ENCODE measurements at regions not wholly inside any gene's neighbourhood (a gene's known extent, or its start where the extent isn't known, plus 50 kb on each side); places are given as distances from the start of the nearest gene placed in this dataset.

- intact Hi-C loops (cut with DNase I; ENCODE audit: low total_unique reads) = no loop called here
- DNase-seq (ENCODE audit: low spot score in 2 of 2) = no peak
- H3K4me3 ChIP-seq (ENCODE audit: low read depth, poor library complexity, severe bottlenecking) = no peak overlapping the region
- WGBS, 2 donors = 69 to 74% methylated on average over 4 of the region's 4 CpGs
- TF ChIP-seq CTCF (IDR thresholded peaks at IDR 0.05) = no peak
- no peak for TF ChIP-seq POLR2A (IDR thresholded peaks at IDR 0.05)
Measured at GRCh38 chr13:104693126-104693525, 1626.9 kb upstream of the SLC10A2 start.

GRCh38 chr13:104691767-104692467 is 1625.7 kb upstream of the SLC10A2 start:
- intact Hi-C loops (cut with DNase I; ENCODE audit: low total_unique reads) = no loop called here
- 48% methylated on average over 2 of the region's 2 CpGs for WGBS, 2 donors
- H3K4me3 ChIP-seq (ENCODE audit: low read depth, poor library complexity, severe bottlenecking) = no peak overlapping the region
- TF ChIP-seq CTCF (IDR thresholded peaks at IDR 0.05) = no peak
- no peak for TF ChIP-seq POLR2A (IDR thresholded peaks at IDR 0.05)
- DNase-seq (ENCODE audit: low spot score in 2 of 2) = no peak

- DNase-seq (ENCODE audit: low spot score in 2 of 2) = no peak
- 81 to 83% methylated on average over 3 of the region's 3 CpGs for WGBS, 2 donors
- intact Hi-C loops (cut with DNase I; ENCODE audit: low total_unique reads) = no loop called here
- TF ChIP-seq CTCF (IDR thresholded peaks at IDR 0.05) (no peak), POLR2A (IDR thresholded peaks at IDR 0.05) (no peak)
- no peak overlapping the region for H3K4me3 ChIP-seq (ENCODE audit: low read depth, poor library complexity, severe bottlenecking)
Measured at GRCh38 chr13:104686484-104686883, 1620.3 kb upstream of the SLC10A2 start.

DNA sequence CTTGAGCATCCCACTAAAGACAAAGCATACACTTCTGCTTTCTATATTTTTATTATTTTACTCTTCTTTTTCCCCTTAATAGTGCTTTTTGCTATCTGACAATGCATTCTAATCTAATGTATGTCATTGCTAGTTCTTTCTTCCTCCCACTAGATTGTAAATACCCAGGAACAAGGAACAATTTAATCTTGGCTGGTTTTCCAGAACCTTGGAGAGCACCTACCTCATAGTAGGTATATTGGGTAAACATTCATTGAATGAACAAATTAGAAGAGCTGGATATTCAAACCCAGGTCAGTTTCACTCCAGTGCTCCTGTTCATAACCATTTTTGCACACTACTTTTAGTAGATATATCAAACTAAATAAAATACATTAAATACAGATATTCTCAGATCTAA is 1617.6 kb upstream of the SLC10A2 start:
- TF ChIP-seq CTCF (IDR thresholded peaks at IDR 0.05) (no peak), POLR2A (IDR thresholded peaks at IDR 0.05) (no peak)
- no peak overlapping the region for H3K4me3 ChIP-seq (ENCODE audit: low read depth, poor library complexity, severe bottlenecking)
- intact Hi-C loops (cut with DNase I; ENCODE audit: low total_unique reads) = no loop called here
- DNase-seq (ENCODE audit: low spot score in 2 of 2) = no peak

DNA sequence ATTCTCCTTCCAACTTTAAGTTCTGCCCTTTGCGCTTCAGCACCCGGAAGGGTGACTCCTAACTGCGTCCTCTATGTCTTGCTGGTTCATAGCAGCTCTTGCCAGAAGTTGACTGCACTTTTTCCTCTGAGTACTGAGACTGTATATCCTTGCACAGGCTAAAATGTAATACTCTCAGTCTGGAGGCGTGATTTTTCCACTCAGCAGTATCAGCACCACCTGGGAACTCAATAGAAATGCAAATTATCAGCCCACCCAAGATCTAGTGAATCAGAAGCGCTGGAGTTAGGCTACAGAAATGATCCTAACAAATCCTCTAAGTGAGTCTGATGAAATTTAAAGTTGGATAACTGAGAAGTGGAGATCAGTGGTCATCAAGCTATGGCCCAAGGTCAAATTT is 1611.9 kb upstream of the SLC10A2 start:
- TF ChIP-seq POLR2A (IDR thresholded peaks at IDR 0.05) (no peak), CTCF (IDR thresholded peaks at IDR 0.05) (no peak)
- intact Hi-C loops (cut with DNase I; ENCODE audit: low total_unique reads) = no loop called here
- no peak for DNase-seq (ENCODE audit: low spot score in 2 of 2)
- no peak overlapping the region for H3K4me3 ChIP-seq (ENCODE audit: low read depth, poor library complexity, severe bottlenecking)
- 90 to 91% methylated on average over 5 of the region's 5 CpGs for WGBS, 2 donors

- DNase-seq (ENCODE audit: low spot score in 2 of 2) = no peak
- intact Hi-C loops (cut with DNase I; ENCODE audit: low total_unique reads) = no loop called here
- no peak overlapping the region for H3K4me3 ChIP-seq (ENCODE audit: low read depth, poor library complexity, severe bottlenecking)
- TF ChIP-seq POLR2A (IDR thresholded peaks at IDR 0.05) = no peak
- no peak for TF ChIP-seq CTCF (IDR thresholded peaks at IDR 0.05)
- WGBS, 2 donors = 75% methylated on average over 3 of the region's 3 CpGs
Measured at GRCh38 chr13:104671901-104672300, 1605.7 kb upstream of the SLC10A2 start.

Data from lower leg skin (tissue), 4 donors.